MG63 (cell line): ENCODE measurements at regions not wholly inside any gene's neighbourhood (a gene's known extent, or its start where the extent isn't known, plus 50 kb on each side); places are given as distances from the start of the nearest gene placed in this dataset.

Experiments used
- DNase-seq: peaks from one replicate; pipeline ENCODE4 v3.0.0-alpha.2; 2020
- H3K27me3 ChIP-seq: fragments of 250-450 bp; sonication (Bioruptor Pico); 2 replicates; pipeline ENCODE4 v1.5.1; 2020; ENCODE audit warnings: mild to moderate bottlenecking, moderate library complexity
- H3K36me3 ChIP-seq: fragments of 250-450 bp; sonication (Bioruptor Pico); 2 replicates; pipeline ENCODE4 v1.5.1; 2020; ENCODE audit warnings: mild to moderate bottlenecking, moderate library complexity
- H3K4me3 ChIP-seq: fragments of 250-450 bp; sonication (Bioruptor Pico); 2 replicates; pipeline ENCODE4 v1.5.1; 2020; ENCODE audit warnings: mild to moderate bottlenecking, moderate library complexity
- H3K9me3 ChIP-seq: fragments of 250-450 bp; sonication (Bioruptor Pico); 2 replicates; pipeline ENCODE4 v1.5.1; 2020; ENCODE audit warnings: mild to moderate bottlenecking, moderate library complexity

- no peaks in the 10 kb centered on the region for H3K36me3 ChIP-seq
- H3K27me3 ChIP-seq, result no peaks in the 10 kb centered on the region
- no peak for DNase-seq
- no peaks in the 10 kb centered on the region for H3K9me3 ChIP-seq
- no peak overlapping the region for H3K4me3 ChIP-seq
These were observed 937.5 kb upstream of the ROBO1 start for GRCh38 chr3:80705290-80705689.

- Histone ChIP-seq H3K36me3 (no peaks in the 10 kb centered on the region), H3K27me3 (no peaks in the 10 kb centered on the region), H3K4me3 (no peak overlapping the region), H3K9me3 (no peaks in the 10 kb centered on the region)
- DNase-seq, result no peak
These were observed 933.6 kb upstream of the ROBO1 start for GRCh38 chr3:80701349-80701748.

- no peaks in the 10 kb centered on the region for H3K36me3 ChIP-seq
These were observed 929.5 kb upstream of the ROBO1 start for GRCh38 chr3:80697291-80697690.

GRCh38 chr3:80696280-80696679 is 928.5 kb upstream of the ROBO1 start:
- DNase-seq, result no peak
- Histone ChIP-seq H3K9me3 (no peaks in the 10 kb centered on the region), H3K27me3 (no peaks in the 10 kb centered on the region), H3K36me3 (no peaks in the 10 kb centered on the region), H3K4me3 (no peak overlapping the region)

More at GRCh38 chr3:80697291-80697690, 929.5 kb upstream of the ROBO1 start:
- no peak for DNase-seq
- Histone ChIP-seq H3K4me3 (no peak overlapping the region), H3K9me3 (no peaks in the 10 kb centered on the region), H3K27me3 (no peaks in the 10 kb centered on the region)

- DNase-seq, result no peak
- no peaks in the 10 kb centered on the region for H3K27me3 ChIP-seq
- no peaks in the 10 kb centered on the region for H3K36me3 ChIP-seq
- H3K4me3 ChIP-seq, result no peak overlapping the region
- no peaks in the 10 kb centered on the region for H3K9me3 ChIP-seq
These were observed 921.0 kb upstream of the ROBO1 start for GRCh38 chr3:80688814-80689213.

GRCh38 chr3:80682951-80683350 is 915.2 kb upstream of the ROBO1 start:
- no peak for DNase-seq
- Histone ChIP-seq H3K4me3 (no peak overlapping the region), H3K9me3 (no peaks in the 10 kb centered on the region), H3K36me3 (no peaks in the 10 kb centered on the region), H3K27me3 (no peaks in the 10 kb centered on the region)

- Histone ChIP-seq H3K4me3 (no peak overlapping the region), H3K36me3 (no peaks in the 10 kb centered on the region), H3K9me3 (no peaks in the 10 kb centered on the region), H3K27me3 (no peaks in the 10 kb centered on the region)
- DNase-seq, result no peak
These were observed 914.4 kb upstream of the ROBO1 start for GRCh38 chr3:80682235-80682634.

- H3K9me3 ChIP-seq, result no peaks in the 10 kb centered on the region
- no peak overlapping the region for H3K4me3 ChIP-seq
- DNase-seq, result no peak
- H3K36me3 ChIP-seq, result no peaks in the 10 kb centered on the region
- H3K27me3 ChIP-seq, result no peaks in the 10 kb centered on the region
These were observed 910.0 kb upstream of the ROBO1 start for GRCh38 chr3:80677796-80678195.

- H3K4me3 ChIP-seq, result no peak overlapping the region
- no peaks in the 10 kb centered on the region for H3K9me3 ChIP-seq
- H3K36me3 ChIP-seq, result no peaks in the 10 kb centered on the region
- no peaks in the 10 kb centered on the region for H3K27me3 ChIP-seq
- no peak for DNase-seq
These were observed 909.1 kb upstream of the ROBO1 start for GRCh38 chr3:80676866-80677265.

GRCh38 chr3:80676261-80676660 is 908.5 kb upstream of the ROBO1 start:
- no peak overlapping the region for H3K4me3 ChIP-seq

GRCh38 chr3:80675790-80676189 is 908.0 kb upstream of the ROBO1 start:
- no peaks in the 10 kb centered on the region for H3K36me3 ChIP-seq
- no peaks in the 10 kb centered on the region for H3K9me3 ChIP-seq
- no peaks in the 10 kb centered on the region for H3K27me3 ChIP-seq
- DNase-seq, result no peak
- no peak overlapping the region for H3K4me3 ChIP-seq

More at GRCh38 chr3:80676261-80676660, 908.5 kb upstream of the ROBO1 start:
- Histone ChIP-seq H3K27me3 (no peaks in the 10 kb centered on the region), H3K36me3 (no peaks in the 10 kb centered on the region), H3K9me3 (no peaks in the 10 kb centered on the region)
- DNase-seq, result no peak

GRCh38 chr3:80668600-80669294 is 900.9 kb upstream of the ROBO1 start:
- Histone ChIP-seq H3K36me3 (no peaks in the 10 kb centered on the region), H3K27me3 (no peaks in the 10 kb centered on the region), H3K9me3 (no peaks in the 10 kb centered on the region), H3K4me3 (no peak overlapping the region)
- no peak for DNase-seq

- H3K36me3 ChIP-seq, result no peaks in the 10 kb centered on the region
- no peak for DNase-seq
- no peak overlapping the region for H3K4me3 ChIP-seq
- no peaks in the 10 kb centered on the region for H3K9me3 ChIP-seq
- H3K27me3 ChIP-seq, result no peaks in the 10 kb centered on the region
These were observed 900.3 kb upstream of the ROBO1 start for GRCh38 chr3:80668100-80668499.

GRCh38 chr3:80663426-80663825 is 895.6 kb upstream of the ROBO1 start:
- no peaks in the 10 kb centered on the region for H3K9me3 ChIP-seq
- H3K27me3 ChIP-seq, result no peaks in the 10 kb centered on the region
- no peaks in the 10 kb centered on the region for H3K36me3 ChIP-seq
- H3K4me3 ChIP-seq, result no peak overlapping the region
- no peak for DNase-seq

GRCh38 chr3:80655216-80655615 is 887.4 kb upstream of the ROBO1 start:
- no peak for DNase-seq
- Histone ChIP-seq H3K9me3 (no peaks in the 10 kb centered on the region), H3K27me3 (no peaks in the 10 kb centered on the region), H3K36me3 (no peaks in the 10 kb centered on the region), H3K4me3 (no peak overlapping the region)

- no peak for DNase-seq
- H3K36me3 ChIP-seq, result no peaks in the 10 kb centered on the region
- no peaks in the 10 kb centered on the region for H3K27me3 ChIP-seq
- no peaks in the 10 kb centered on the region for H3K9me3 ChIP-seq
- no peak overlapping the region for H3K4me3 ChIP-seq
These were observed 881.4 kb upstream of the ROBO1 start for GRCh38 chr3:80649170-80649569.

GRCh38 chr3:80643421-80643820 is 875.6 kb upstream of the ROBO1 start:
- Histone ChIP-seq H3K9me3 (no peaks in the 10 kb centered on the region), H3K27me3 (no peaks in the 10 kb centered on the region), H3K36me3 (no peaks in the 10 kb centered on the region), H3K4me3 (no peak overlapping the region)
- no peak for DNase-seq

- no peak overlapping the region for H3K4me3 ChIP-seq
- DNase-seq, result no peak
- H3K36me3 ChIP-seq, result no peaks in the 10 kb centered on the region
- H3K9me3 ChIP-seq, result no peaks in the 10 kb centered on the region
- no peaks in the 10 kb centered on the region for H3K27me3 ChIP-seq
These were observed 850.8 kb upstream of the ROBO1 start for GRCh38 chr3:80618295-80619256.
